ENCODE measurements at regions not wholly inside any gene's neighbourhood (a gene's known extent, or its start where the extent isn't known, plus 50 kb on each side); places are given as distances from the start of the nearest gene placed in this dataset.

DNA sequence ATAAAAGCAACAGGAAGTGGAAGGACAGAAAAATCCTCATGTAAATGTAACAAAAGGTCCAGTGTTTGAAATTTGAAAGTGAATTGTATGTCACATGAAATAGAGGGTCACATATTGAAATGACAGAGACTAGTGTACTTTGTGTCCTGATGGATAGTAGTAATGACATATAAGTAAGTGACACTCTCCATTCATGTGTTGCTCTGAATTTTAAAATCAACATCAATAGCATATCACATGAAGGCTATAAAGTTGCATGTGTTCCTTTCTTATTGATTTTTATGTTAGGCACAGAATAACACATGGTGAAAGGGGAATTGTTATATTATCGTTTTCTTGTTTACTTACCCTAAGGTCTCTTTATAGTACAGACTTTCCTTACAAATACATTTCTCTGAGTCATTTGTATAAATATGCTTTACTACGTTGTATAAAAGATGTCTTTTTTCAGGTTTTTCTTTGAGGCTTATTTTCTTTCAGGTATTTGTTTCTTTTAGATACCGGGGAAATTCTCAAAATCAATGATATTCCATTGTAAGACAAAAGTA is 104.6 kb upstream of the CACNA2D1 start:
- Mint-ChIP-seq H3K4me3 (no peak overlapping the region), H3K4me1 (no peaks in the 10 kb centered on the region), H3K27me3 (no peaks in the 10 kb centered on the region), H3K27ac (no peak overlapping the region), H3K9me3 (ENCODE audit: insufficient read depth) (no peaks in the 10 kb centered on the region)
- Histone ChIP-seq H3K36me3 (replicated peaks in 1 of 2; ENCODE audit: control extremely low read depth in 1 of 2, control insufficient read depth in 1 of 2, extremely low read depth in 1 of 2, insufficient read depth in 2 of 2, low read length in 1 of 2) (no peaks in the 10 kb centered on the region), H4K20me1 (ENCODE audit: control insufficient read depth, insufficient read depth, low read length, poor library complexity, severe bottlenecking) (no peaks in the 10 kb centered on the region), H3K4me3 (ENCODE audit: control extremely low read depth in 1 of 5, extremely low read depth in 1 of 5, insufficient read depth in 1 of 5, low read depth in 2 of 5, low read length in 4 of 5) (no peak overlapping the region), H3K27me3 (replicated peaks in 1 of 4; ENCODE audit: control extremely low read depth in 1 of 4, control insufficient read depth in 3 of 4, insufficient read depth in 4 of 4, low read length in 3 of 4) (no peaks in the 10 kb centered on the region), H3K4me2 (replicated peaks; ENCODE audit: low read depth, low read length, poor library complexity, severe bottlenecking) (no peak overlapping the region), H3K9me3 (ENCODE audit: control extremely low read depth in 1 of 3, control insufficient read depth in 2 of 3, insufficient read depth in 1 of 3, low read length in 2 of 3) (no peaks in the 10 kb centered on the region), H3K4me1 (ENCODE audit: control insufficient read depth in 2 of 2, insufficient read depth in 2 of 2, low read length in 2 of 2) (no peaks in the 10 kb centered on the region), H2AFZ (ENCODE audit: insufficient read depth, low read depth, low read length, poor library complexity, severe bottlenecking) (no peak overlapping the region), H3K79me2 (ENCODE audit: control insufficient read depth, insufficient read depth, low read length) (no peaks in the 10 kb centered on the region), H3K9ac (ENCODE audit: low read length) (no peak overlapping the region), H3K27ac (ENCODE audit: low read length in 2 of 2) (no peak overlapping the region)
- CTCF ChIA-PET = no interaction called here
- no peak for ATAC-seq (ENCODE audit: low read depth)
- POLR2A ChIA-PET = no interaction called here
- TF ChIP-seq, protein P1, sequence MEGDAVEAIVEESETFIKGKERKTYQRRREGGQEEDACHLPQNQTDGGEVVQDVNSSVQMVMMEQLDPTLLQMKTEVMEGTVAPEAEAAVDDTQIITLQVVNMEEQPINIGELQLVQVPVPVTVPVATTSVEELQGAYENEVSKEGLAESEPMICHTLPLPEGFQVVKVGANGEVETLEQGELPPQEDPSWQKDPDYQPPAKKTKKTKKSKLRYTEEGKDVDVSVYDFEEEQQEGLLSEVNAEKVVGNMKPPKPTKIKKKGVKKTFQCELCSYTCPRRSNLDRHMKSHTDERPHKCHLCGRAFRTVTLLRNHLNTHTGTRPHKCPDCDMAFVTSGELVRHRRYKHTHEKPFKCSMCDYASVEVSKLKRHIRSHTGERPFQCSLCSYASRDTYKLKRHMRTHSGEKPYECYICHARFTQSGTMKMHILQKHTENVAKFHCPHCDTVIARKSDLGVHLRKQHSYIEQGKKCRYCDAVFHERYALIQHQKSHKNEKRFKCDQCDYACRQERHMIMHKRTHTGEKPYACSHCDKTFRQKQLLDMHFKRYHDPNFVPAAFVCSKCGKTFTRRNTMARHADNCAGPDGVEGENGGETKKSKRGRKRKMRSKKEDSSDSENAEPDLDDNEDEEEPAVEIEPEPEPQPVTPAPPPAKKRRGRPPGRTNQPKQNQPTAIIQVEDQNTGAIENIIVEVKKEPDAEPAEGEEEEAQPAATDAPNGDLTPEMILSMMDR (IDR thresholded peaks at IDR 0.05) = no peak
- TF ChIP-seq EZH2 (IDR thresholded peaks at IDR 0.05; ENCODE audit: borderline replicate concordance, insufficient read depth, low read depth, low read length, poor library complexity, severe bottlenecking) = no peak
- intact Hi-C loops (cut with micrococcal nuclease) = no loop called here
- WGBS (ENCODE audit: insufficient coverage) = no CpG with 5 or more reads among the region's 3 CpGs
- DNase-seq = no peak

DNA sequence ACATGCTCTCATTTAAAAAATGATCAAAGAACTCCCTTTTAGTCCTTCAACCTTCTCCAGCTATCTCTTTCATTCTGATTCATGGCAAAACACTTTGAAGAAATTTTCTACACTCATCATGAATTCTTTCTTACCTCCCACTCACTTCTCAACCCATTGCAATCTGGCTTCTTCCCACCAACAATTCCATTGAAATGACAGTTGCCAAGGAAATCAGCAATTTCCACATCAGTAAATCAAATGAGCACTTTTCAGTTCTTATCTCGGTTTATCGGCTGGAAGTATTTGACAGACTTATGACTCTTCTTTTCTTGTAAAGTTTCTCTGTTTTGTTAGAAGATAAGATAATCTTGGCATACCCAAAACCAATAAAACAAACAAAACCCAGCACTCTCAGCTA is 99.1 kb upstream of the CACNA2D1 start:
- H3K79me2 ChIP-seq (ENCODE audit: control insufficient read depth, insufficient read depth, low read length) = no peaks in the 10 kb centered on the region
- no peaks in the 10 kb centered on the region for H4K20me1 ChIP-seq (ENCODE audit: control insufficient read depth, insufficient read depth, low read length, poor library complexity, severe bottlenecking)
- no peak for DNase-seq
- ATAC-seq (ENCODE audit: low read depth) = no peak
- H3K27me3 ChIP-seq (replicated peaks in 1 of 4; ENCODE audit: control extremely low read depth in 1 of 4, control insufficient read depth in 3 of 4, insufficient read depth in 4 of 4, low read length in 3 of 4) = no peaks in the 10 kb centered on the region
- WGBS (ENCODE audit: insufficient coverage) = no CpG with 5 or more reads among the region's 2 CpGs
- ChIA-PET POLR2A (no interaction called here), CTCF (no interaction called here)
- no peak overlapping the region for H2AFZ ChIP-seq (ENCODE audit: insufficient read depth, low read depth, low read length, poor library complexity, severe bottlenecking)
- Mint-ChIP-seq H3K9me3 (ENCODE audit: insufficient read depth) (no peaks in the 10 kb centered on the region), H3K4me1 (no peaks in the 10 kb centered on the region), H3K27me3 (no peaks in the 10 kb centered on the region), H3K4me3 (no peak overlapping the region), H3K27ac (no peak overlapping the region)
- H3K4me2 ChIP-seq (replicated peaks; ENCODE audit: low read depth, low read length, poor library complexity, severe bottlenecking) = no peak overlapping the region
- intact Hi-C loops (cut with micrococcal nuclease) = no loop called here
- no peak overlapping the region for H3K9ac ChIP-seq (ENCODE audit: low read length)
- no peaks in the 10 kb centered on the region for H3K9me3 ChIP-seq (ENCODE audit: control extremely low read depth in 1 of 3, control insufficient read depth in 2 of 3, insufficient read depth in 1 of 3, low read length in 2 of 3)
- no peak overlapping the region for H3K27ac ChIP-seq (ENCODE audit: low read length in 2 of 2)
- no peaks in the 10 kb centered on the region for H3K4me1 ChIP-seq (ENCODE audit: control insufficient read depth in 2 of 2, insufficient read depth in 2 of 2, low read length in 2 of 2)
- no peaks in the 10 kb centered on the region for H3K36me3 ChIP-seq (replicated peaks in 1 of 2; ENCODE audit: control extremely low read depth in 1 of 2, control insufficient read depth in 1 of 2, extremely low read depth in 1 of 2, insufficient read depth in 2 of 2, low read length in 1 of 2)
- TF ChIP-seq, protein P1 (IDR thresholded peaks at IDR 0.05) = no peak
- TF ChIP-seq EZH2 (IDR thresholded peaks at IDR 0.05; ENCODE audit: borderline replicate concordance, insufficient read depth, low read depth, low read length, poor library complexity, severe bottlenecking) = no peak
- no peak overlapping the region for H3K4me3 ChIP-seq (ENCODE audit: control extremely low read depth in 1 of 5, extremely low read depth in 1 of 5, insufficient read depth in 1 of 5, low read depth in 2 of 5, low read length in 4 of 5)

All from B cell (primary cell).